GM21786 (cell line): ENCODE measurements at regions not wholly inside any gene's neighbourhood (a gene's known extent, or its start where the extent isn't known, plus 50 kb on each side); places are given as distances from the start of the nearest gene placed in this dataset.

Source experiments
- ATAC-seq: cut with Tn5 transposase; IDR thresholded peaks from one replicate; pipeline ENCODE4 v1.9.1; 2021; ENCODE audit not compliant: unreplicated experiment

DNA sequence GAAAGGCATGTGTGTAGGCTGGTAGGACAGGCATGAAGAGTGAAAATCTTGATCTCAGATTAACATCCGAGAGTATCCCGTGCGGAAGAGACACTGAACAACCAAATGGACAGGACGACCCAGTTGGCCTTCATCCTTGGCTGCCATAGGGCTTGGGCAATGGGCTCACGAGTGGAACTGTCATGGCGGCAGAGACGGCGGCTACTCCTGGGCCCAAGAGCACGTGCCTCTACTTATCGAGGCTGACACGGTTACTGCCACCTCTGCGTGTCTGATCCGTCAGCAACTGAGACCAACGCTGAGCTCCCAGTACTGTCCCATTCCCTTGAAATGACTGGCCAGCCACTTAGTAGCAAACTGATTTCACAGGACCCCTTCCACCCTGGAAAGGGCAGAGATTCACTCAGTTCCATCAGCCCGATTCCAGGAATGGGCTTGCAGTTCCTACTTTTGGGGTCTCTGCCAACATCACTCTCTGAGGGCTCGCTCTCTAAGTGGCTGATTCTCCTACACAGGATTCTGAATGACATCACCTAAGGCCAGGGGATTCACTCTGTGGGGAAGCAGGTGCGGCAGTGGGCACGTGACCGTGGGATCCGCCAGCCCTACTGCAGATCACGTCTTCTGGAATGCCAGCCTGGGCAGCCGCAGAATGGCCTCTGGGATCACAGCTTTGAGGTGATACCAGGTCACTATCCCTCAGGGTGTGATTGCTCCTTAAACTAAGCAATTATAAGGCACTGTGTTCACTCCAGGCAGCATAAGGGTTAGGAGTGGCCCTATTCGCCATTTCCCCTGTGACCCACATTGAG, 97.8 kb downstream of the RPS6KA4 start:
- no peak for ATAC-seq

DNA sequence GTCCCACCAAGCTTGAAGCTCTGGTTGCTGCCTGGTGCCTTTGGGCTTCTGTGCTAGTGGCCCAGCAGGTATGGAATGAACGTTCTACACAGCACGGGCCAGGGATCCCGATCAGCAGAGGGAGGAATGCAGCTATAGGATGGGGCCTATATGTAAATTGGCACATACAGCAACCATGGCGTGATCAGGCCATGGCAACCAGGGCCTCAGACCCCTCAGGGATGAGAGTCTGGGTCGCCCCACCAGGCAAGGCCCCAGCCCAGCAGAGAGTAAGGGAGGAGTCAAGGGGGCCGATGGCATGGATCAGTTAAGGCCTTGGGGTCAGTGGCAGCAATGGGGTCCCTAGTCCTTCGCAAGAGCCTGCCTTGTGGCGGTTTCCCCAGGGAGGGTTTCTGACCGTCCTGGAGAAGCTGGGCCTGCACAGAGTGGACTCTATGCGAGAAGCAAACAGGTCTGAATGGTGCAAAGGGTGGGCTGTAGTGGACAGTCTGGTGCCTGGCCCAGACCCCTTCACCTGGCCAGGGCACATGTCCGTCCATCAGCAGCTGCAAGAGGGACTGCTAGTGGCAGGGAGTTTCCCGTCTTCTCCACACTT, 98.2 kb upstream of the SLC22A11 start:
- ATAC-seq: no peak

DNA sequence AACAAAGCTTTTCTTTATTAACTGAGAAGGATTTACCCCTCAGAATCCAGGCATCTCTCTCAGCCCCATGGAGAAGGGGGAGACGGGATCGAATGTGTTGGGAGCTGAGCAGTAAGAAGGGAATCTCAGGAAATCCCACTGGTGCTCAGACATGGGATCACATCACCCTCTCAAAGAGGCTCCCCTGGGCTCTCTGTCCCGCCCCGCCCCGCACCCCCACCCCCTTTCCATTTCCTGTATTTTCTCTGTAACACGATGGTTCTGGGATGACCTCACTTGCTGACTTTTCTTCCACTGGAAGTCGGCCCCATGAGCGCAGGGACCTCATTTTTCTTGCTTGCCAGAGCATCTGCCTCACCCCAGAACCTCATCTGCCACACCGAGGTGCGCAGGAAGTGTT, 96.7 kb upstream of the SLC22A11 start:
- no peak for ATAC-seq

- no peak for ATAC-seq
These were observed 96.1 kb upstream of the SLC22A11 start for GRCh38 chr11:64459609-64460008.

DNA sequence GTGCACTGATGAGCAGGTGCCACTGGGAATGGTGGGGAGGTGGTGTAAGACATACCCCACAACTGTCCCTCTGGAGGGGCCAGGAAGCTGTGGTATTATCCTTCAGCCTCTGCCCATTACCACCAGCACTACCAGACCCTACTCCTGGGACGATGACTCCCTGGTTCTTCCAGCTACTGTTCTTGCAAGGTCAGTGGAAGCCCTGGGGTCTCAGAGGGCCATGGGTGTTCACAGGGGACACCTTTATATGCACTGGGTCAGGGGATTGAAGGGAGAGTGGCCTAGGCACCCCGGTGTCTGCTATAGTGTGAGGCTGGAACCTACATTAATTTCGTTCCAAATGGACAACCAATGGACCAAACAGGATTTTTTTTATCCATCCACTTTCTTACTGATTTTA, 94.7 kb upstream of the SLC22A11 start:
- no peak for ATAC-seq

- no peak for ATAC-seq
These were observed 89.5 kb upstream of the SLC22A11 start for GRCh38 chr11:64466115-64466718.

GRCh38 chr11:64469288-64469687, 86.5 kb upstream of the SLC22A11 start:
- ATAC-seq: no peak

DNA sequence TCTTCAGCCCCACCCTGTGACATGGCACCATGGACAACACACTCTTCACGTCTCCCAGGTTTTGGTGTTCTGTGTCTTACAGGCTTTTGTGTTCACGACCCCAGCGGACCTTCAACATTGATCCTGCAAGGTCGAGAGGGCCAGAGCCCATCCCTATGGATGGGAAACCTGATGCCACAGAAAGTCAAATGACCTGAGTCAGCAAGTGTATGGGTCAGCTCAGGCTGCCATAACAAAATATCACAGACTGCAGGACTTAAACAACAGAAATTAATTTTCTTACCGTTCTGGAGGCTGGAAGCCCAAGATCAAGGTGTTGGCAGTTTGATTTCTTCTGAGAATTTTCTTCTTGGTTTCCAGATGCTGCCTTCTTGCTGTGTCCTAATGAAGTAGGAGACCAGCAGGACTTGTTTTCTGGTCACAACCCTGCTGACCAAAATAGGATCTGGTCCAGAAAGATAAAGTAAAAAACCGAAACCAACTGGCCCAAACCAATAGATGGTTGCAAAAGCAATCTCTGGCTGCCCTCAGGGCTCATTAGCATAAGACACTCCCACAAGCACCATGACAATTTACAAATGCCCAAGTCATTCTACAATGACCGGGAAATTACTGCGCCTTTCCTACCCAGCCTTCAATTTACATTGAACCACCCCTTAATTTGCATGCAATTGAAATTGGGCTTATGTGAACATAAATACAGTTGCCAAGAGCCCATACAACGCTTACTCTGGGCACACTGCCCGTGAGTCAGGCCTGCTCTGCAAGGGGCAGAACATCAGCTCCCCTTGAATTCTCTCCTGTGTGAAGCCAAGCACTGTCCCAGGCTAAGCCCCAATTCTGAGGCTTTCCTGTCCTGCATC, 82.9 kb upstream of the SLC22A11 start:
- ATAC-seq: no peak

DNA sequence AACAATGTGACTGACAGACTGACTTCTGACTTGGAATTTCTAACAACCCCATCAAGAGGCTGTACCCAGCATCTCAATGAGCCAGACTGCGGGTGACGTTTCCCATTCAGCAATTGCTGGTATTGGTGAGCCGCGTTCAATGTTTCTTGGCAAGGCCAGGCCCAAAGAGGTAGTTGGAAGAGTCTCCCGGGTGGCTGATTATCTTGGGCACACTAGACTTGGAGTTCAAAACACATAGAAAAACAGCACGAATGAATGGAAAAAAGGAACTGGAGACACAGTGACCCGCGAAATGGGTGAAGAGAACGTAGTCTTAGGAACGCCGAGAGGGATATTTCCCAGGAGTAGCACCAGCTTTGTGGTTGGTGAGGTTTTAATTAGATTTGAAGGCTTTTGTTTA, 81.1 kb upstream of the SLC22A11 start:
- no peak for ATAC-seq

DNA sequence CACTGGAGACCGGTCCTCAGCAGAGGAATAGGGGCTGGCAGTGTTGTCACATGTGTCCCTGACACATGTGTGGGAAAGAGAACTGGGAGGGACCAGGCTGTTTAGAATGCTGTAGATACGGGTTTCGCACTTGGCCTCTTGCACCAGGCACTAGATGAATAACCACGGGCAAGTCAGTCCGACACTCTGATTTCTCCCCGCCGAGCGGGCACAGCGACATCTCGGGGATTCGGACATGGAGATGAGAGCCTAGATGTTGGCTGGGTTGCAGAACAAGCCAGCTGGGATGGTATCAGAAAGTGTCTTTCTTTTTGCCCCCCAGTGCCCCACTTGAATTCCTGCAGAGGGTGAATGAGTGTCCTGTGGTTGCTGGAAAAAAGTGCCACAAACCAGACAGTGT, 80.6 kb upstream of the SLC22A11 start:
- no peak for ATAC-seq

DNA sequence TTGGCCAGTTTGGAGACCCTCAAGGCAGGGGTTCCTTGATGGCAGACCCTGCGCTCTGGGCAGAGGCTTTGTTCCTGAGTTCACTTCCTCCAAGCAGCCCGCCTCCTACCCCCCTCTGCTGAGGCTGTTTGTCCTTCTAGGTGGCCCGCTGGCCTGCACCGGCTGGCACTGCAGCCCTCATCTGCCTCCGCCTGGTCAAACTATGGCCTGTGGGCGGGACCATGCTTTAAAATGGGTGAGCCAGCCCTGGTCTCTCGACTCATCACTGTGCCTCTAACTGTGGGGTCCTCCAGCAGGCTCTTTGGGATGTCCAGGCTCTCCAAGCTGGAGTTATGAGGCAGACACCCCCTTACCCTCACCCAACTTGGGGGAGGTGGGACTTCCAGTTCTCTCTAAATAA, 78.9 kb upstream of the SLC22A11 start:
- ATAC-seq: no peak

- no peak for ATAC-seq
These were observed 78.1 kb upstream of the SLC22A11 start for GRCh38 chr11:64477675-64478074.

DNA sequence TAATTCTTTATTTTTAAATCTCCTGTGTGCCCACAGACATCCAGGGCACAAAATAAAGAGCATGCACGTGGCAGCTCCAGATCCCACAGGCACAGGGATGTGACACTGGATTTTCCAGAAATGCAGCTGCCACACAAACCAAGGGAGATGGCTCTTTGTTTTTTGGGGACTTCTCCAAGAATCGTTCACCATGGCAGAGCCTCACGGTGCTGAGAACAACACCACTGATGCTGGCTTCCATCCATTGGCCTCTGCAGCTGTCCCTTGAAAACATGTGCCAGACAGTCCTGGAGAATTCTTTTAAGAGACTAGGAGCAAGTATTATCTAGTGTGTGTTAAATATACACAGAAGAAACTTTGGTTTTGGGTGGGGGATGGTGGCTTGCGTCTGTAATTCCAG, 73.2 kb upstream of the SLC22A11 start:
- no peak for ATAC-seq

DNA sequence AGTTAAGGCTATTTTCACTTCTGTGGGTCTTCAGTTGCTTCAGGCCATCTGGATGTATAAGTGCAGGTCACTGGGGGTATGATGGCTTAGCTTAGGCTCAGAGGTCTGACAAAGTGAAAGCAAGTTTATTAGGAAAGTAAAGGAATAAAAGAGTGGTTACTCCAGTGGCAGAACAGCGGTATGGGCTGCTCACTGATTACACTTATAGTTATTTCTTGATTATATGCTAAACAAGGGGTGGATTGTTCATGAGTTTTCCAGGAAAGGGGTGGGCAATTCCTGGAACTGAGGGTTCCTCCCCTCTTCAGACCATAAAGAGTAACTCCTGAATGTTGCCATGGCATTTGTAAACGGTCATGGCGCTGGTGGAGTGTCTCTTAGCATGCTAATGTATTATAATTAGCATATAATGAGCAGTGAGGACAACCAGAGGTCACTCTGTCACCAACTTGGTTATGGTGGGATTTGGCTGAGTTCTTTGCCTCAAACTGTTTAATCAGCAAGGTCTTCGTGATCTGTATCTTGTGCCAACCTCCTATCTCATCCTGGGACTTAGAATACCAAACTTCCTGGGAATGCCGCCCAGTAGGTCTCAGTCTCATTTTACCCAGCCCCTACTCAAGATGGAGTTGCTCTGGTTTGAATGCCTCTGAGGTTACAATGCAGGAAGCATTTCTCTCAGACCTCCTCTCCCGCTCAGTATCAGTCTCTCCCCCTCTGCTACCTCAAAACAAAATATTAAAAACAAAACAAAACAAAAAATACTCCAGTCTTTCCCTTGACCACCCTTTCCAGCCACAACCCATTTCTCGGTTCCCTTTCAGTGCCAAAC, 71.3 kb upstream of the SLC22A11 start:
- no peak for ATAC-seq

DNA sequence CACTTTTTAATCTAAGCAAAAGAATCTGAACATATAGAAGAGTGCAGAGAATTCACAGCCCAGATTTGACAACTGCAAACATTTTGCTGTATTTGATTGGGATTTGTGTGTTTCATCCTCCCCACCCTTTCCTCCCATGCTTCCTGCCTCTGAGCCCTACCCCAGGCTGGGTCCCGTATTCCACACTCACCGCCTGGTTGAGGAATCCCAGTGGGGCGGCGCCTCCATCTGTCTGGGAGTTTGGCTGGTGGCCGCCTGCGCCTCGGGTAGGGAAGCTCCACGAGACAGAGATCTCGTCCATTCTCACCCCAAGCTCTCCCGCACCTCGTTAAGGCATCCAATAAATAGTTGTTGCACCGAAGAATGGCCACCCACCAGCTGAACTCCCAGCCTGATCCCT, 70.7 kb upstream of the SLC22A11 start:
- ATAC-seq: no peak

DNA sequence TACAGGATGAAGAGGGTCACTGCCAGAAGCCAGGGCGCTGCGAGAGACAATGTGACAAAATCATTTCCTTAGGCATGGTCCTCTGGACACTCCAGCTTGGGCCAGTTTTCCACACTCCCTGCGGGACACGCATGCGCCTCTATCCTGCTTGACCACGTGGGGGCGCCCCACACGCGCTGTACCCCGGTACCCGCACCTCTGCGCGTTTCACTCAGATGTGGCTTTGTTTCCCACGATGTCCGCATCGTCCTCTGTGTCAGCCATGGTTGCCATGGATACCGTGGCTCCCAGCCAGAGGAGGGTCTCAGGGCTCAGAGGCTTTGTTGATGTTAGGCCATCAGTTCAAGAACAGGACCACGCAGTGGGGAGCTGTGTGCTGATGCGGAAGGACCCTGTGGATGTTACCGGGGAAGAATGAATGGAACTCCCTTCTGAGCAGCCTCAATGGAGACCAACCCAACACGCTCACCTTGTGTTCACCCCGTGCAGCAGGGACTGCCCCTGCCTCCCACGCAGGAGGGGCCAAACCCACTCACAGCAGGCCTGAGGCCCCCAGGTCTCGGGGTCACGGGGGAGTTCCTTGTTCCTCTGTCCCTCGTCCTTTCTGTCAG, 65.8 kb upstream of the SLC22A11 start:
- ATAC-seq: no peak

DNA sequence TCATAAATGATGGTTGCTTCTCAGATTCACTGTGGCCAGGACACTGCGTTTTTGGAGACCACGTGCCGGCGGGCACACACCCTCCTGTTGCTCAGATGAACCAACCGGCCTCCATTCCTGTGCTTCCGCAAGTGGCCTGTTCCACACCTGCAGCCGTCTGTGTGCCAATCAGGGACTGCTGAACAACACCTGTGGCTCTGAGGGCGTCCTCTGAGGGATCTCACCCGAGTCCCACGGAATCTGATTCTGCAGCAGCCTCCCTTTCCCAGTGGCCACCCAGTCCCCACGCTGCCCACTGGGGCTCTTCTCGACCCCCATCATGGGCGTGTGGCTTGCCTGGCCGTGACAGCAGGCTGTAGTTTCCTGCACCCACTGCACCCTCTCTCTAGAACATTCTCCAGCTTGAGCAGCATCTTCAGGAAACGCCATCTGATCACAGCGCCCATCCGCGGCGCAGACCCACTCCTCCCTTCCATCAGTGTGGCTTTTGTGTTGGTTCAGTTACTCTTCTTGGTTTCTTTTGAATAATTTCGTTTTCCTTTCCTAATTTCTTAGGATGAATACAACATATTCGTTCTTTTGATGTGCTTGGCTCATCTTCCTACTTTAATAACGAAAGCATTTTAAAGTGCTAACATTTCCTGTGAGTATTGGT, 65.1 kb upstream of the SLC22A11 start:
- ATAC-seq: no peak

DNA sequence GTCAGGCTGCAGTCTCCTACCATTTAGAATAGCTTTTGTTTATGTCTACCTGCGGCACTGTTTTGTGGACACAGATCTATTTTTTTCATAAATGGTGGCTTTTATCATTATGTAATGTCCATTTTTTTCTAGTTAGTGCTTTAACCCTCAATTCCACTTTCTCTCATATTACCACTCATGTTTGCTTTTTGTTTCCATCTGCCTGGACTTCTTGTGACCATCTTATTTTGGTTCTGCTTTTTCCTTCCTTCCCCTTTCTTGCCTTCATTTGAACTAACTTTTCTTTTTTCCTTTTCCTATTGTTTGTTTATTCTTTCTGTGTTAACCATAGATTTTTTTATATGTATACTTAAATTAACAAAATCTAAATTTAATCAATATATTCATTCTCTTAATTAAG, 63.2 kb upstream of the SLC22A11 start:
- no peak for ATAC-seq

GRCh38 chr11:64498136-64498535, 57.6 kb upstream of the SLC22A11 start:
- no peak for ATAC-seq
